HL-60 (cell line): ENCODE measurements at regions not wholly inside any gene's neighbourhood (a gene's known extent, or its start where the extent isn't known, plus 50 kb on each side); places are given as distances from the start of the nearest gene placed in this dataset.

Experiments used
- CTCF ChIP-seq: IDR thresholded peaks from one replicate; pipeline ENCODE4 v1.5.1; 2011; ENCODE audit warnings: low read length, control low read depth, inconsistent platforms; ENCODE audit not compliant: insufficient read depth
- GABPA ChIP-seq: IDR thresholded peaks from 2 replicates; pipeline ENCODE4 v1.6.1; 2012; ENCODE audit warnings: low read depth
- POLR2AphosphoS5 ChIP-seq: IDR thresholded peaks from 2 replicates; pipeline ENCODE4 v1.6.1; 2012; ENCODE audit warnings: low read depth
- SPI1 ChIP-seq: IDR thresholded peaks from 2 replicates; pipeline ENCODE4 v1.6.1; 2012; ENCODE audit warnings: low read depth, mild to moderate bottlenecking, borderline replicate concordance
- TF ChIP-seq, protein P1 (sequence below): IDR thresholded peaks from 2 replicates; pipeline ENCODE4 v1.6.1; 2012; ENCODE audit warnings: low read depth; ENCODE audit not compliant: insufficient replicate concordance

DNA sequence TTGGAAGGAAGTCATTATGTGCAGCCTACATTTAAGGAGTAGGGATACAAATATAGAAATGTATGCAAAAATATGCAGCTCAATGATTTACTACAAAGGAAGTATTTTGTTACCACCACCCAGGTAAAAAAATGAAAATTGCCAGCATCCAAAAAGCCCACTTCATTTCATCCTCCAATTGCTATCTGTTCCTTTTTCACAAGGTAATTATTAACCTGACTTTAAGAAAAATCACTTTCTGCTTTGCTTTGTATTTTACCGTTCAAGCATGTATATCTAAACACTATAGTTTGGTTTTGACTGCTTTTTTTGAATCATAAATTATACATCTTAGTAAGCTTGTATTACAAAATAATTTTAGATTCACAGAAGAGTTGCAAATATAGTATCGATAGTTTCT is 768.5 kb upstream of the GJE1 start:
- TF ChIP-seq POLR2AphosphoS5, result no peak
- no peak for TF ChIP-seq CTCF
- TF ChIP-seq, protein P1, sequence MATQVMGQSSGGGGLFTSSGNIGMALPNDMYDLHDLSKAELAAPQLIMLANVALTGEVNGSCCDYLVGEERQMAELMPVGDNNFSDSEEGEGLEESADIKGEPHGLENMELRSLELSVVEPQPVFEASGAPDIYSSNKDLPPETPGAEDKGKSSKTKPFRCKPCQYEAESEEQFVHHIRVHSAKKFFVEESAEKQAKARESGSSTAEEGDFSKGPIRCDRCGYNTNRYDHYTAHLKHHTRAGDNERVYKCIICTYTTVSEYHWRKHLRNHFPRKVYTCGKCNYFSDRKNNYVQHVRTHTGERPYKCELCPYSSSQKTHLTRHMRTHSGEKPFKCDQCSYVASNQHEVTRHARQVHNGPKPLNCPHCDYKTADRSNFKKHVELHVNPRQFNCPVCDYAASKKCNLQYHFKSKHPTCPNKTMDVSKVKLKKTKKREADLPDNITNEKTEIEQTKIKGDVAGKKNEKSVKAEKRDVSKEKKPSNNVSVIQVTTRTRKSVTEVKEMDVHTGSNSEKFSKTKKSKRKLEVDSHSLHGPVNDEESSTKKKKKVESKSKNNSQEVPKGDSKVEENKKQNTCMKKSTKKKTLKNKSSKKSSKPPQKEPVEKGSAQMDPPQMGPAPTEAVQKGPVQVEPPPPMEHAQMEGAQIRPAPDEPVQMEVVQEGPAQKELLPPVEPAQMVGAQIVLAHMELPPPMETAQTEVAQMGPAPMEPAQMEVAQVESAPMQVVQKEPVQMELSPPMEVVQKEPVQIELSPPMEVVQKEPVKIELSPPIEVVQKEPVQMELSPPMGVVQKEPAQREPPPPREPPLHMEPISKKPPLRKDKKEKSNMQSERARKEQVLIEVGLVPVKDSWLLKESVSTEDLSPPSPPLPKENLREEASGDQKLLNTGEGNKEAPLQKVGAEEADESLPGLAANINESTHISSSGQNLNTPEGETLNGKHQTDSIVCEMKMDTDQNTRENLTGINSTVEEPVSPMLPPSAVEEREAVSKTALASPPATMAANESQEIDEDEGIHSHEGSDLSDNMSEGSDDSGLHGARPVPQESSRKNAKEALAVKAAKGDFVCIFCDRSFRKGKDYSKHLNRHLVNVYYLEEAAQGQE, result no peak
- TF ChIP-seq SPI1, result no peak
- TF ChIP-seq GABPA, result no peak
